ENCODE measurements at regions not wholly inside any gene's neighbourhood (a gene's known extent, or its start where the extent isn't known, plus 50 kb on each side); places are given as distances from the start of the nearest gene placed in this dataset.

DNA sequence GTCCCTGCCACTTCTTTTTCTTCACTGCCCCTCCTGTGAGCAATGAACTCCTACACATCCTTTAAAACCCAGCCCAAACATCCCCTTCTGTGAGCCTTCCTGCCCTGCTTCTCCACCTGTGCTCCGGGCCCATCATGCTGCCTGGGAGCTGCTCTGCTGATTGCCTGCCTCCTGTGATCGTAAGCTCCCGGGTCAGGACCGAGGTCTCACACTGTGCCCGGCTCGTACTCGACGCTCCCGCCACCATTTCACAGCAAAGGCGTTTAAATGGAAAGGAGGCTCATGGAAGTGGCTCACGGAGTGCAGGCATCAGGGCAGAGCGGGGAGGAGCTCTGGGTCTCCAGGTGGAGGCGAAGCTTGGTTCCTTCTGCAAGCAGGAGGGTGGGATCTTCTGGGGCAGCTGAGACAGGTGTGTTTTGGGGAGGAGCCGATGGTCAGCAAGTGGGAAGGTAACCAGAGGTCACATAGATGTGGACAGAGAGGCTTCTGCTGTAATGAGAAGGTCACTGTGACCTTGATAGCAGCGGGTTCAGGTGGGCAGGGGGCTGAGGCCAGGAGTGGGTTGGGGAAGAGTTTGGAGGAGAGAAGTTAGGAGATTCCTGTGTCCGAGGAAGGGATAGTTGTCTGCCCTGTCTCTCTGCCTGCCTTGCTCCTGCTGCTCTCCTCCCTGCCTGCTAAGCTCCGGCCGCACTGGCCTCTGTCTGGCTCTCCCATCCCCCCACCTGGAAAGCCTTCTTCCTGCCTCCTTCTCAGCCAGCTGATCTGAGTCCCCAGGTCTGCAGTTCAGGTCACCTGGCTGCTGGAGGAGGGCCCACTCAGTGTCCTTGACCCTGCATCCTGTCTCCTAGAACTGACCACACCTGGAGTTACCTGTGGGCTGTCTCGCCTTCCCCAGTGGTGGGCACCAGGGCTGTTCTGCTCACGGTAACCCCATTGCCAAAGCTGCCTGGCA is 52.7 kb upstream of the FRMD1 start:
- DNase-seq = no peak

DNA sequence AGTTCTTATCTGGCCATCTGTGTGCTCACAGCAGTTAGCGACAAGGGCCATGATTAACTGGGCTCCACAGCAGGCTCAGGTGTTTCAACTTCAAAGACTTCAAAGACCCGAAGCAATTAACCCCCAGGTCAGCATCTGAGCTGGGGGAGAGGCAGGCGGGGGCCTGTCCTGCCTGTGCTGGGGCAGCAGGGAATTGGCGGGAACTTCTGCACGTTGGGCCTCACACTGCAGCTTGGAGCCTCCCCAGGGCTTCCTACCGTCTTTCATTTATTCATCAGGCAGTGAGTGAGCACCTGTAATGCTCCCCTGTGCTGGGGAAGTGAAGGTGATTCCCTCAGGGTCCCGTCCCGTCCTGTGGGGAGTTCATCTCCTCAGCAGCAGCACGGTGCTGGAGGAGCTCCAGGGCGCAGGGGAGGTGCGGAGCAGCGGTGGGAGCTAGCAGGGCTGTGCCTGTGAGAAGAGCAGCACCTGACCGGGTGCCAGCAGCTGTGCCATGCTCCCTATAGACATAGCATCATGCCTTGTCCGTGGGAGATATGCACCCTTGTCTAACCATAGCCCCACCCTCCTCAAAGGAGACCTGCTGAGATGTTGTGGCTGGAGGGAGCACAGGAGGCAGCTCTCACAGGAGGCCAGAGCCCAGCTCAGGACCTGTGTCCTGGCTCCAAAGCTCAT is 51.8 kb upstream of the FRMD1 start:
- DNase-seq = no peak

DNA sequence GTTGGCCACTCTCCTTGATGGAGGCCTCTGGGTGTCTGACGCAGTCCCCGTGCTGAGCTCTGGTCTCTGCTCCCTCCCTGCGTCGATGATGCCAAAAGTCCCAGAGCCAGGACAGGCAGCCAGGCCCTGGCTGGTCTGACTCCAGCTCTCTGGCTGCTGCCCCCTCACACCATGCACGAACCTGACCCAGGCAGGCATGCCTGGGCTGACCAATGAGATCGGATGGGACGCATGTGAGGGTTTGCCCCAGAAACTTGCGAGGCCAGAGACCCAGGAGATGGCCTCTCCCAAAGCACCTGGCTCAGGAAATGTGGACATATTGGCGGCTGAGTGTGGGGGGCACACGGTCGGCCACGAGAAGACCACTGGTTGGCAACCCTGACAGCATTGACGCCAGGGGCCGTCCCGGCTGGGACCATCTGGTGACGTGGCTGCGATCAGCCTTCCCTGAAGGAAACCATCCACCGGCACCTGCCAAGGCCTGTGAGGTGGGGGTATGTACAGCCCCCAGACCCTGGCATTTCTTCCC is 51.2 kb upstream of the FRMD1 start:
- no peak for DNase-seq

DNA sequence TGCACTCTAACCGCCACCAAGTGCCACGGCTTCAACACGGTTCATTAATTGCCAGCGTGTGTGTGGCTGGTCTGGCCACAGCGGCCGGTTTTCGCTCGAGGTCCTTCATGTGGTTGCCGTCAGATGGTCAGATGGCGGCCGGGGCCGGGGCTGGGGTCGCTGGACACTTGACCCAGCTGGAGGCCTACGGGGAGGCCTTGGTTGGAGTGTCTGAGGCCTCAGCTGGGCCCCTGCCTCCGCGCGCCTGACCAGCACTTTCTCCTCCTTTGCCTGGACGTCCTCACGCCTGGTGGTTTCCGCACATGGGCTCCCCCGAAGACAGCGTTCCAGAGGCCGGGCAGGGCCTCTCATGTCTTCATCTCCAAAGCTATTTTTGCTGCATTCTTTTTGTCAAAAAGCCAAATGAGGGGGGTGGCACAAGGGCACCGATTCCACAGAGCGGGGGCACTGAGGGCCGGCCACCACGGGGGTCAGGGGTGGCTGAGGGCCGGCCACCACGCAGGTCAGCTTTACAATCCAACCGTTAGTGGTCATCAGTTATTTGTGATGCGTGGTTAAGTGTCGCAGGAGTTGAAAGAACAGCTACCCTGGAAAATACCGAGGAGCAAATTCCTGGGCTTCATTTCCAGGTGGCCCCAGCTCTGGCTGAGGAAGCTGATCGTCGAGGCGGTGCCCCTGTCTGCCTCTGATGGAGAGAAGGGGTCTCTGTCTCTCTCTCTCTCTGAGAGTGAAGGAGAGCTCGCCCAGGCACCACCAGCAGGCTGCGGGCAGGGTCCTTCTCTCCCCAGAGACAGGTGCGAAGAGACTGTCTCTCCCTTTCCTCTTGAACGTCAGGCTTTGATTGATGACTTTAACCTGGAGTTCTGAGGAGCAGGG is 50.5 kb upstream of the FRMD1 start:
- DNase-seq = no peak

DNA sequence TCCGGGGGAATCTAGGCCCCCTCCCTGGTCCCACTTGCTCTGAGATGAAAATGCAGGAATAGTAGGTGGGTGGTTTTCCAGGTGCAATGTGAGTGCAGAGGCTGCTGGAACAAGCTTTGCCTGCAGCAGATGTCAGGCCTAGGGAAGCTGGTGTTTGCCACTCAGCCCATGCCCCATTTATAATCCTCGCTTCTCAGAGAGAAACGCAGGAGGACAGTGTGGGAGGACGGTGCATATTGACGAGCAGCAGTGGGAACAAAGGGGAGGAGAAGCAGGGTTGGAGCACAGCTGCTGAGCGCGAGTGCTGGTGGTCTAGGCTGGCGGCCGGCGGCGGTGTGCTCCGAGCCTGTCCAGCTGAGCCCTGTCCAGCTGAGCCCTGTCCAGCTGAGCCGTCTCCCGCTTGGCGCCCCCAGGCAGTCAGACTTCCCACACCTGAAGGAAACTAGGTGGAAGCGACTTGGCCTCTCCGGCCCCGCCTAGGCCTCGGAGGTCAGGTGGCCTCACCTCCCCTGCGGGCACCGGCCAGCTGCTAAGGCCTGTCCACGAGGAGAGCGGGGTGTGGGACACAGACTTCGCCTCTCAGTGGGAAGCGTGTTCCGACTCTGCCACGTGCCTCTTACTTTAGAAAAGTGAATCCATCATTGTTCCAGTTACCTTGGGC is 49.7 kb upstream of the FRMD1 start:
- no peak for DNase-seq
